Stomach (tissue), 8 donors: ENCODE measurements at regions not wholly inside any gene's neighbourhood (a gene's known extent, or its start where the extent isn't known, plus 50 kb on each side); places are given as distances from the start of the nearest gene placed in this dataset.

Source experiments
- DNase-seq, 2 donors: peaks; one replicate each; pipeline versions ENCODE4 v3.0.0 to v3.0.0-alpha.2; 2013 to 2019
- H3K27ac ChIP-seq, 5 donors: fragments of 200-600 bp in 4 of 5; sonication (generic) in 4 of 5; one replicate each; pipeline ENCODE4 v1.5.1; 2013 to 2019; ENCODE audit warnings: mild to moderate bottlenecking in 1 of 5, moderate library complexity in 1 of 5
- H3K27me3 ChIP-seq, 3 donors: fragments of 200-600 bp; sonication (generic); one replicate each; pipeline ENCODE4 v1.5.1; 2017 to 2019; ENCODE audit warnings: mixed run types in 1 of 3
- H3K36me3 ChIP-seq, 4 donors: fragments of 200-600 bp; sonication (generic); 1 replicate in 3 of 4; 2 replicates in 1 of 4; pipeline ENCODE4 v1.5.1; 2016 to 2019
- H3K4me1 ChIP-seq, 4 donors: fragments of 200-600 bp; sonication (generic); one replicate each; pipeline ENCODE4 v1.5.1; 2016 to 2019
- H3K4me3 ChIP-seq, 4 donors: fragments of 200-600 bp; sonication (generic) in 3 of 4; one replicate each; pipeline ENCODE4 v1.5.1; 2016 to 2019; ENCODE audit warnings: mild to moderate bottlenecking in 1 of 4
- H3K9me3 ChIP-seq, 4 donors: fragments of 200-600 bp; sonication (generic); one replicate each; pipeline ENCODE4 v1.5.1; 2016 to 2019
- EP300 ChIP-seq: sonication (generic); formaldehyde crosslinking; IDR thresholded peaks from one replicate; pipeline ENCODE4 v1.6.1; 2017; ENCODE audit warnings: antibody characterized with exemption
- POLR2A ChIP-seq, 4 donors: fragments of 450-650 bp; IDR thresholded peaks; one replicate each; pipeline ENCODE4 v1.6.1; 2016; ENCODE audit warnings: antibody characterized with exemption in 4 of 4, control low read depth in 2 of 4, mild to moderate bottlenecking in 1 of 4, moderate library complexity in 1 of 4
- POLR2AphosphoS5 ChIP-seq, 3 donors: sonication (generic); formaldehyde crosslinking; IDR thresholded peaks; one replicate each; pipeline ENCODE4 v1.6.1; 2016; ENCODE audit warnings: antibody characterized with exemption in 3 of 3
- WGBS, 5 donors: extraction: QIAGEN DNeasy Blood & Tissue Kit in 3 of 5; methylation state at CpG; one replicate each; pipeline versions ENCODE4 v1.1.5 to v1.1.7; 2013 to 2018; 5-methylcytosine and 5-hydroxymethylcytosine counted together
- intact Hi-C: fragments of 100-400 bp; cut with DNase I; formaldehyde crosslinking; loops from one replicate; pipeline ENCODE4 v1.15.1; 2023; ENCODE audit warnings: low total_unique reads
- TF ChIP-seq, protein P1 (sequence below), 7 experiments: fragments of 450-650 bp in 4 of 7; fragments of 200-600 bp in 3 of 7; sonication (generic) in 3 of 7; IDR thresholded peaks; one replicate each; pipeline ENCODE4 v1.5.1; 2016 to 2019; ENCODE audit warnings: antibody characterized with exemption in 7 of 7, control low read depth in 2 of 7, mild to moderate bottlenecking in 1 of 7
- donor health status: healthy with polysubstance abuse.
- donor health status: Bipolar disorder and iron deficiency.
- donor health status: healthy.

- DNase-seq: peak in 1 of 2 donors; percentile 46
- intact Hi-C loops: no loop called here
- H3K9me3 ChIP-seq: no peaks in the 10 kb centered on the region
- H3K4me1 ChIP-seq: peaks cover 0 to 27% (median 0%) of the 10 kb centered on the region in 4 donors
- H3K36me3 ChIP-seq: no peaks in the 10 kb centered on the region
- H3K27me3 ChIP-seq: no peaks in the 10 kb centered on the region
- H3K4me3 ChIP-seq: no peak overlapping the region
- no peak overlapping the region for H3K27ac ChIP-seq
- TF ChIP-seq POLR2AphosphoS5 (IDR thresholded peaks at IDR 0.05): peak in 2 of 3 donors; percentile 8 to 12
- TF ChIP-seq, protein P1, sequence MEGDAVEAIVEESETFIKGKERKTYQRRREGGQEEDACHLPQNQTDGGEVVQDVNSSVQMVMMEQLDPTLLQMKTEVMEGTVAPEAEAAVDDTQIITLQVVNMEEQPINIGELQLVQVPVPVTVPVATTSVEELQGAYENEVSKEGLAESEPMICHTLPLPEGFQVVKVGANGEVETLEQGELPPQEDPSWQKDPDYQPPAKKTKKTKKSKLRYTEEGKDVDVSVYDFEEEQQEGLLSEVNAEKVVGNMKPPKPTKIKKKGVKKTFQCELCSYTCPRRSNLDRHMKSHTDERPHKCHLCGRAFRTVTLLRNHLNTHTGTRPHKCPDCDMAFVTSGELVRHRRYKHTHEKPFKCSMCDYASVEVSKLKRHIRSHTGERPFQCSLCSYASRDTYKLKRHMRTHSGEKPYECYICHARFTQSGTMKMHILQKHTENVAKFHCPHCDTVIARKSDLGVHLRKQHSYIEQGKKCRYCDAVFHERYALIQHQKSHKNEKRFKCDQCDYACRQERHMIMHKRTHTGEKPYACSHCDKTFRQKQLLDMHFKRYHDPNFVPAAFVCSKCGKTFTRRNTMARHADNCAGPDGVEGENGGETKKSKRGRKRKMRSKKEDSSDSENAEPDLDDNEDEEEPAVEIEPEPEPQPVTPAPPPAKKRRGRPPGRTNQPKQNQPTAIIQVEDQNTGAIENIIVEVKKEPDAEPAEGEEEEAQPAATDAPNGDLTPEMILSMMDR (IDR thresholded peaks at IDR 0.05): no peak
- 60 to 72% (median 64%) methylated on average over 2 of the region's 2 CpGs for WGBS, 5 donors
Measured at GRCh38 chr7:42350801-42351200, 113.8 kb upstream of the GLI3 start.

GRCh38 chr7:42348631-42349030 is 111.6 kb upstream of the GLI3 start:
- H3K4me1 ChIP-seq: peaks cover 0 to 27% (median 0%) of the 10 kb centered on the region in 4 donors
- no peaks in the 10 kb centered on the region for H3K9me3 ChIP-seq
- H3K36me3 ChIP-seq: no peaks in the 10 kb centered on the region
- H3K27me3 ChIP-seq: no peaks in the 10 kb centered on the region
- 52 to 71% (median 68%) methylated on average over 3 of the region's 3 CpGs for WGBS, 5 donors
- no peak overlapping the region for H3K27ac ChIP-seq
- peak in 1 of 2 donors; percentile 46 for DNase-seq
- TF ChIP-seq, protein P1 (IDR thresholded peaks at IDR 0.05): no peak
- TF ChIP-seq EP300 (no peak), POLR2A (IDR thresholded peaks at IDR 0.05) (no peak), POLR2AphosphoS5 (IDR thresholded peaks at IDR 0.05) (no peak)
- no peak overlapping the region for H3K4me3 ChIP-seq
- intact Hi-C loops: no loop called here

DNA sequence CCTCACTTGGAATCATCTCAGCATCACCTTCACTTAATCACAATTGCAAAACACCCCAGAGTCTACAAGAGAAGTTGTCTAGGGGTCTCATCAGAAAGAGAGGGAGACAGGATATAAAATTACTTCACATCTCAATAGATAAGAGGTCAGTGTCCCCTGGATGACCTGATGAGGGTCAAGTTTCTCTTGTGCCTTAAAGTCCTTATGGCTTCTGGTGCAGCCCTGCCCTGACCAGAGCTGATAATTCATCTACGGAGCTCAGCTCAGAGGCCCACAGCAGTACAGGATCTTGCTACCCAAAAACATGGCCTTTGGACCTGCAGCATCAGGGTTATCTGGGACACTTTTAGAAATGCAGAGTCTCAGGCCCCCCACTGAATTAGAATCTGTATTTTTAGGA is 111.1 kb upstream of the GLI3 start:
- no peak overlapping the region for H3K4me3 ChIP-seq
- no peaks in the 10 kb centered on the region for H3K9me3 ChIP-seq
- 81 to 100% (median 85%) methylated on average over 1 of the region's 1 CpG for WGBS, 5 donors
- no peaks in the 10 kb centered on the region for H3K36me3 ChIP-seq
- H3K27me3 ChIP-seq: no peaks in the 10 kb centered on the region
- TF ChIP-seq EP300: no peak
- TF ChIP-seq, protein P1 (IDR thresholded peaks at IDR 0.05): no peak
- no peak for DNase-seq
- no peak overlapping the region for H3K27ac ChIP-seq
- H3K4me1 ChIP-seq: peaks cover 0 to 27% (median 0%) of the 10 kb centered on the region in 4 donors
- intact Hi-C loops: no loop called here

DNA sequence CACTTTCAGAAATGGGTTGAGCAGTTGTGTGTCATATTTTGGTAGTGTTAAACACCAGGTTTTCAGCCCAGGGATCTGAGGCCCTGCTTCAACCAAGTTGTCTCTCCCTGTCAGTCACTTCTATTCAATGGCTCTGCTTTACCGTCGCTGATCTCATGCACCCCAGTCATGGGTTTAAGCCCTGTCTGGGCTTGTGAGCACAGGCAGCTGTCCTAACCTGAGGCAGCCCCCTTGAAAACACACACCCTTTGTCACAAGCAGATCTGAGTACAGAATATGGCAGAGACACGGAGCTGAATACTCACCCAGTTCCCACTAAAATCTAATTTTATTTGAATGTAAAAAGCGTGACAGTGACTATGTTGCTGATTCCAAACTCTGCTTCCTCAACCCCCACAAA is 110.6 kb upstream of the GLI3 start:
- Histone ChIP-seq H3K4me3 (no peak overlapping the region), H3K9me3 (no peaks in the 10 kb centered on the region), H3K27ac (no peak overlapping the region), H3K27me3 (no peaks in the 10 kb centered on the region), H3K4me1 (peaks cover 0 to 27% (median 0%) of the 10 kb centered on the region in 4 donors), H3K36me3 (no peaks in the 10 kb centered on the region)
- DNase-seq: no peak
- intact Hi-C loops: no loop called here
- 66 to 95% (median 74%) methylated on average over 2 to 4 of the region's 4 CpGs for WGBS, 5 donors
- TF ChIP-seq POLR2A (IDR thresholded peaks at IDR 0.05) (no peak), EP300 (no peak), POLR2AphosphoS5 (IDR thresholded peaks at IDR 0.05) (no peak)
- TF ChIP-seq, protein P1 (IDR thresholded peaks at IDR 0.05): no peak
